ENCODE measurements at regions not wholly inside any gene's neighbourhood (a gene's known extent, or its start where the extent isn't known, plus 50 kb on each side); places are given as distances from the start of the nearest gene placed in this dataset.
A peak's percentile ranks its signal among the peaks of the same experiment; 100 is the strongest.

DNA sequence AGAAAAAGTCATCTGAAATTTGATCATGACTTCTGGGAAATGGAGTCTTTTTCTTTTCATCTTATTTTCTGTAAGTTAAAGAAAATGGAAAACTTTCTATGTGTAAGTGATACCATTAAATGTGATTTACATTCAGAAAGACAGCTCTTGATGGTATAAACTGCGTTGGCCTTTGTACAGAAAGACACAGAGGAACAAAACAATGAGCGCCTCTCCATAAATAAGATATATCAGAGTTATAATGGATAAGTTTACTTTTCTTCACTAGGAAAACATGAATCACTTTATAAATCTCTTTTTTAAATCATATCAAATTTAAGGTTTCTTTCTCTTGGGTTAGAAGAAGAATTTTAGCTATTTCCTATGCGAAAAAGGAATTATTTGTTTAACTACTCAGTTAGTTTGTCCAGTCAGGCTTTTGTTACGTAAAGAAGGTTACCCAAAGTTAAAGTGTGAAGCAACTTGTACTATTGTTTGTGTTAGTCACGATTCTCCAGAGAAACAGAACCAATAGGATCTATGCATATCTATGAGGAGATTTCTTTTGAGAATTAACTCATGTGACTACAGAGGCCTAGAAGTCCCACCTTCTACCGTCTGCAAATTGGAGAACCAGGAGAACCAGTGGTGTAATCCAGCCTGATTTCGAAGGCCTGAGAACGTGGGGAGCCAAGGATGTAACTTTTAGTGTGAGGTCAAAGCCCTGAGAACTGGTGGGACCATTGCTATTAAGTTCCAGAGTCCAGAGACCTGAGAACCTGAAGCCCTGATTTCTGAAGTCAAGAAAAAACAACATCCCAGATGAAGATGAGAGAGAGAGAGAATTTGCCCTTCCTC is 295.4 kb upstream of the KCNJ16 start:
- DNase-seq (no peak), ATAC-seq (ENCODE audit: low FRiP score) (no peak)
- no peaks in the 10 kb centered on the region for H3K36me3 ChIP-seq (ENCODE audit: control insufficient read depth in 1 of 2, insufficient read depth in 2 of 2, low read length in 1 of 2)
- WGBS, 2 donors = 54 to 63% methylated on average over 8 of the region's 8 CpGs
- H3K4me3 ChIP-seq (ENCODE audit: low read length in 2 of 2) = no peak overlapping the region
- H3K9me3 ChIP-seq (ENCODE audit: control insufficient read depth, low read length) = no peaks in the 10 kb centered on the region
- no peaks in the 10 kb centered on the region for H3K4me1 ChIP-seq (ENCODE audit: control insufficient read depth in 1 of 2, insufficient read depth in 2 of 2, low read length in 2 of 2)
- intact Hi-C loops (cut with DNase I) = no loop called here
- no peak overlapping the region for H3K27ac ChIP-seq (ENCODE audit: low read depth in 1 of 2, low read length in 2 of 2)
- no peaks in the 10 kb centered on the region for H3K27me3 ChIP-seq (ENCODE audit: control insufficient read depth in 1 of 2, insufficient read depth in 2 of 2, low read length in 1 of 2)

- no peak for DNase-seq
- H3K4me3 ChIP-seq (ENCODE audit: low read length in 2 of 2) = no peak overlapping the region
- H3K27me3 ChIP-seq (ENCODE audit: control insufficient read depth in 1 of 2, insufficient read depth in 2 of 2, low read length in 1 of 2) = no peaks in the 10 kb centered on the region
- H3K9me3 ChIP-seq (ENCODE audit: control insufficient read depth, low read length) = no peaks in the 10 kb centered on the region
- no peaks in the 10 kb centered on the region for H3K36me3 ChIP-seq (ENCODE audit: control insufficient read depth in 1 of 2, insufficient read depth in 2 of 2, low read length in 1 of 2)
- intact Hi-C loops (cut with DNase I) = no loop called here
- no peaks in the 10 kb centered on the region for H3K4me1 ChIP-seq (ENCODE audit: control insufficient read depth in 1 of 2, insufficient read depth in 2 of 2, low read length in 2 of 2)
- ATAC-seq (ENCODE audit: low FRiP score) = no peak
- 89 to 91% methylated on average over 3 of the region's 3 CpGs for WGBS, 2 donors
- H3K27ac ChIP-seq (ENCODE audit: low read depth in 1 of 2, low read length in 2 of 2) = no peak overlapping the region
Observed at GRCh38 chr17:69783865-69784264, 291.2 kb upstream of the KCNJ16 start.

GRCh38 chr17:69788957-69789356 is 286.1 kb upstream of the KCNJ16 start:
- ATAC-seq (ENCODE audit: low FRiP score) (no peak), DNase-seq (no peak)
- H3K4me1 ChIP-seq (ENCODE audit: control insufficient read depth in 1 of 2, insufficient read depth in 2 of 2, low read length in 2 of 2) = no peaks in the 10 kb centered on the region
- no peaks in the 10 kb centered on the region for H3K9me3 ChIP-seq (ENCODE audit: control insufficient read depth, low read length)
- no peak overlapping the region for H3K4me3 ChIP-seq (ENCODE audit: low read length in 2 of 2)
- intact Hi-C loops (cut with DNase I) = no loop called here
- H3K27me3 ChIP-seq (ENCODE audit: control insufficient read depth in 1 of 2, insufficient read depth in 2 of 2, low read length in 1 of 2) = no peaks in the 10 kb centered on the region
- no peaks in the 10 kb centered on the region for H3K36me3 ChIP-seq (ENCODE audit: control insufficient read depth in 1 of 2, insufficient read depth in 2 of 2, low read length in 1 of 2)
- no peak overlapping the region for H3K27ac ChIP-seq (ENCODE audit: low read depth in 1 of 2, low read length in 2 of 2)
- WGBS, 2 donors = 71 to 85% methylated on average over 2 of the region's 2 CpGs

GRCh38 chr17:69796078-69796477 is 278.9 kb upstream of the KCNJ16 start:
- Histone ChIP-seq H3K9me3 (ENCODE audit: control insufficient read depth, low read length) (no peaks in the 10 kb centered on the region), H3K4me1 (ENCODE audit: control insufficient read depth in 1 of 2, insufficient read depth in 2 of 2, low read length in 2 of 2) (no peaks in the 10 kb centered on the region), H3K36me3 (ENCODE audit: control insufficient read depth in 1 of 2, insufficient read depth in 2 of 2, low read length in 1 of 2) (no peaks in the 10 kb centered on the region), H3K27ac (ENCODE audit: low read depth in 1 of 2, low read length in 2 of 2) (no peak overlapping the region), H3K4me3 (ENCODE audit: low read length in 2 of 2) (no peak overlapping the region), H3K27me3 (ENCODE audit: control insufficient read depth in 1 of 2, insufficient read depth in 2 of 2, low read length in 1 of 2) (no peaks in the 10 kb centered on the region)
- peak; percentile 46 for ATAC-seq (ENCODE audit: low FRiP score)
- WGBS, 2 donors = 6 to 7% methylated on average over 1 of the region's 1 CpG
- intact Hi-C loops (cut with DNase I) = no loop called here
- DNase-seq = no peak

- no peaks in the 10 kb centered on the region for H3K4me1 ChIP-seq (ENCODE audit: control insufficient read depth in 1 of 2, insufficient read depth in 2 of 2, low read length in 2 of 2)
- no peaks in the 10 kb centered on the region for H3K27me3 ChIP-seq (ENCODE audit: control insufficient read depth in 1 of 2, insufficient read depth in 2 of 2, low read length in 1 of 2)
- intact Hi-C loops (cut with DNase I) = no loop called here
- no peak overlapping the region for H3K4me3 ChIP-seq (ENCODE audit: low read length in 2 of 2)
- 91 to 100% methylated on average over 3 of the region's 3 CpGs for WGBS, 2 donors
- ATAC-seq (ENCODE audit: low FRiP score) (no peak), DNase-seq (no peak)
- H3K36me3 ChIP-seq (ENCODE audit: control insufficient read depth in 1 of 2, insufficient read depth in 2 of 2, low read length in 1 of 2) = no peaks in the 10 kb centered on the region
- no peak overlapping the region for H3K27ac ChIP-seq (ENCODE audit: low read depth in 1 of 2, low read length in 2 of 2)
- H3K9me3 ChIP-seq (ENCODE audit: control insufficient read depth, low read length) = no peaks in the 10 kb centered on the region
Observed at GRCh38 chr17:69800870-69801269, 274.2 kb upstream of the KCNJ16 start.

- no peaks in the 10 kb centered on the region for H3K27me3 ChIP-seq (ENCODE audit: control insufficient read depth in 1 of 2, insufficient read depth in 2 of 2, low read length in 1 of 2)
- DNase-seq (no peak), ATAC-seq (ENCODE audit: low FRiP score) (no peak)
- 92 to 93% methylated on average over 3 of the region's 3 CpGs for WGBS, 2 donors
- intact Hi-C loops (cut with DNase I) = no loop called here
- H3K4me1 ChIP-seq (ENCODE audit: control insufficient read depth in 1 of 2, insufficient read depth in 2 of 2, low read length in 2 of 2) = no peaks in the 10 kb centered on the region
- H3K4me3 ChIP-seq (ENCODE audit: low read length in 2 of 2) = no peak overlapping the region
- H3K27ac ChIP-seq (ENCODE audit: low read depth in 1 of 2, low read length in 2 of 2) = no peak overlapping the region
- no peaks in the 10 kb centered on the region for H3K36me3 ChIP-seq (ENCODE audit: control insufficient read depth in 1 of 2, insufficient read depth in 2 of 2, low read length in 1 of 2)
- H3K9me3 ChIP-seq (ENCODE audit: control insufficient read depth, low read length) = no peaks in the 10 kb centered on the region
Observed at GRCh38 chr17:69801368-69801767, 273.7 kb upstream of the KCNJ16 start.

- no peaks in the 10 kb centered on the region for H3K36me3 ChIP-seq (ENCODE audit: control insufficient read depth in 1 of 2, insufficient read depth in 2 of 2, low read length in 1 of 2)
Observed at GRCh38 chr17:69802045-69802740, 272.8 kb upstream of the KCNJ16 start.

DNA sequence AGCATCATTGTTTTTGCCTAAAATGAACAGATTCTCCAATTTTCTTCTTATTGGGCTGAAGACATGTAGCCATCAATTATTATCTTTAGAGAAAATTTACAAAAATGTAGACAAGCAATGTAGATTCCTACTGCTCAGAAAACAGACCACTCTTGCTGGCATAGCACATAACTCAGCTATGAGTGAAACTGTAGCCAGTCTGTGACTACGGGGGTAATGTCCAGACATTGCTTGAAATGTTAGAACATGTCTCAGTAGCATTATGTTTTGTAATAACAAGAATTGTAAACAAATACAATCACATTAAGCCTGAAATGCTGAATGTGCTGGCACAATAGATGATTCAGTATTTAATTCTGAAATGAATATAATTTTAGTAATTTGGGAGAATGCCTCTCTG is 265.7 kb upstream of the KCNJ16 start:
- intact Hi-C loops (cut with DNase I) = no loop called here
- no peak for ATAC-seq (ENCODE audit: low FRiP score)
- H3K36me3 ChIP-seq (ENCODE audit: control insufficient read depth in 1 of 2, insufficient read depth in 2 of 2, low read length in 1 of 2) = no peaks in the 10 kb centered on the region
- no peaks in the 10 kb centered on the region for H3K4me1 ChIP-seq (ENCODE audit: control insufficient read depth in 1 of 2, insufficient read depth in 2 of 2, low read length in 2 of 2)
- peaks cover 0 to 2% of the 10 kb centered on the region in 2 donors for H3K27me3 ChIP-seq (ENCODE audit: control insufficient read depth in 1 of 2, insufficient read depth in 2 of 2, low read length in 1 of 2)
- DNase-seq = no peak
- H3K27ac ChIP-seq (ENCODE audit: low read depth in 1 of 2, low read length in 2 of 2) = no peak overlapping the region
- H3K9me3 ChIP-seq (ENCODE audit: control insufficient read depth, low read length) = no peaks in the 10 kb centered on the region
- no peak overlapping the region for H3K4me3 ChIP-seq (ENCODE audit: low read length in 2 of 2)
- WGBS, 2 donors = 50 to 72% methylated on average over 1 of the region's 1 CpG

More at GRCh38 chr17:69802045-69802740, 272.8 kb upstream of the KCNJ16 start:
- whole genome bisulfite sequencing, 2 donors = 70 to 77% methylated on average over 5 of the region's 5 CpGs
- ATAC-seq (ENCODE audit: low FRiP score) = no peak
- Histone ChIP-seq H3K4me3 (ENCODE audit: low read length in 2 of 2) (no peak overlapping the region), H3K9me3 (ENCODE audit: control insufficient read depth, low read length) (no peaks in the 10 kb centered on the region), H3K4me1 (ENCODE audit: control insufficient read depth in 1 of 2, insufficient read depth in 2 of 2, low read length in 2 of 2) (no peaks in the 10 kb centered on the region), H3K27me3 (ENCODE audit: control insufficient read depth in 1 of 2, insufficient read depth in 2 of 2, low read length in 1 of 2) (no peaks in the 10 kb centered on the region), H3K27ac (ENCODE audit: low read depth in 1 of 2, low read length in 2 of 2) (no peak overlapping the region)
- intact Hi-C loops (cut with DNase I) = no loop called here
- no peak for DNase-seq

Data from aorta (tissue), 5 donors.